ENCODE measurements at regions not wholly inside any gene's neighbourhood (a gene's known extent, or its start where the extent isn't known, plus 50 kb on each side); places are given as distances from the start of the nearest gene placed in this dataset.

DNA sequence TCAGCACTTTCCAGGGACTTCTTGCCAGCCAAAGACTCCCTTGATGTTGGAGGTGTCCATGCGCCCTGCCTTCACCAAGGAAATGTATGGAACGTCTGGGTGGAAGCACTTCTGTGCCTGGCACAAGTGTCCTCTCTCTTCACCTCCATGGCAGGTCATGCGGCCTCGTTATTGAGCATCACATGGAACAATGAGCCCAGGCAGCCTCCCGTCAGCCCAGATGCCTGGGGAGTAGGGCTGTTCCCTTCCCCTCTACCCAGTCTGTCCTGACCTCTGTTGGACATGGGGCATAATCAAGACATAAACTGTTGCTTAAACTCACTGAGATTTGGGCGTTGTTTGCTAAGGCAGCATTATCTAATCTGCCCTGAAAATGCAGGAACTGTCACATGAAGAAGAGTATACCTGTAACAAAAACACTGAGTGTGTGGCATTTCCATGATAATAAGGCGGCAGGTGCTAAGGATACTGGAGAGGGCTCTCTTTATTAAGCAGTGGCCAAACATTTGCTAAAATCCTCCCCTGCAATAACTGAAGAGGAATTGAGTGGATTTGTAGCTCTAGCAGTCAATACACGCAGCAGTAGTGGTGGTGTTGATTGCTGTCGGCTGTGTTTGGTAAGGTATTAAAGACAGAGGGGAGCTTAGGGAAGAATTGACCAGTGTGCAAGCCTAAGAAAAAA is 338.2 kb upstream of the ATP10A start:
- H3K4me1 Mint-ChIP-seq (ENCODE audit: low read depth, unreplicated experiment) = no peaks in the 10 kb centered on the region
- no peaks in the 10 kb centered on the region for H3K36me3 Mint-ChIP-seq (ENCODE audit: insufficient read depth, unreplicated experiment)
- no peak overlapping the region for H3K27ac Mint-ChIP-seq (ENCODE audit: unreplicated experiment)
- CTCF ChIA-PET = no interaction called here
- BruUV-seq (replicated peaks) = no TSS peak
- H3K27me3 Mint-ChIP-seq (ENCODE audit: unreplicated experiment) = no peaks in the 10 kb centered on the region
- TF ChIP-seq, protein P1, sequence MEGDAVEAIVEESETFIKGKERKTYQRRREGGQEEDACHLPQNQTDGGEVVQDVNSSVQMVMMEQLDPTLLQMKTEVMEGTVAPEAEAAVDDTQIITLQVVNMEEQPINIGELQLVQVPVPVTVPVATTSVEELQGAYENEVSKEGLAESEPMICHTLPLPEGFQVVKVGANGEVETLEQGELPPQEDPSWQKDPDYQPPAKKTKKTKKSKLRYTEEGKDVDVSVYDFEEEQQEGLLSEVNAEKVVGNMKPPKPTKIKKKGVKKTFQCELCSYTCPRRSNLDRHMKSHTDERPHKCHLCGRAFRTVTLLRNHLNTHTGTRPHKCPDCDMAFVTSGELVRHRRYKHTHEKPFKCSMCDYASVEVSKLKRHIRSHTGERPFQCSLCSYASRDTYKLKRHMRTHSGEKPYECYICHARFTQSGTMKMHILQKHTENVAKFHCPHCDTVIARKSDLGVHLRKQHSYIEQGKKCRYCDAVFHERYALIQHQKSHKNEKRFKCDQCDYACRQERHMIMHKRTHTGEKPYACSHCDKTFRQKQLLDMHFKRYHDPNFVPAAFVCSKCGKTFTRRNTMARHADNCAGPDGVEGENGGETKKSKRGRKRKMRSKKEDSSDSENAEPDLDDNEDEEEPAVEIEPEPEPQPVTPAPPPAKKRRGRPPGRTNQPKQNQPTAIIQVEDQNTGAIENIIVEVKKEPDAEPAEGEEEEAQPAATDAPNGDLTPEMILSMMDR (IDR thresholded peaks at IDR 0.05; ENCODE audit: unreplicated experiment) = no peak
- no peak overlapping the region for H3K4me3 Mint-ChIP-seq (ENCODE audit: low read depth, unreplicated experiment)
- no peaks in the 10 kb centered on the region for H3K9me3 Mint-ChIP-seq (ENCODE audit: low read depth, unreplicated experiment)
- intact Hi-C loops (cut with micrococcal nuclease; ENCODE audit: unreplicated experiment) = no loop called here
- DNase-seq = no peak

DNA sequence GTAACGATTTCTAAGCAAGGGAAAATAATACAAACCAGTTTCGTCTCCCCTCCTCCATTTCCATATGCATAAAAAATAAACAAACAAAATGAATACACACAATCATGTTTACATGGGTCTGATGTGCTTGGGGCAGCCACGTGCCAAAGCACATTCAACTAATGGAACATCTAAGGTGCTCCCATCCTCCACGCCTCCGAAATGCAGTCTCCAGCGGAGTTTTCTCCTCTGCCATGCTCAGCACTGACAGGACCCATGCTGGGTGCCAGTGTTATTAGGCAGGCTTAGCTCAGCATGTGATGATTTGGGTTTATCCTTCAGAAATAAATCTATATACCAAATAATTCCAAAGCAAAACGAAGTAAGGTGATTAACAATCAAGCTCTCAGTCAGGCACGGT is 337.3 kb upstream of the ATP10A start:
- Mint-ChIP-seq H3K9me3 (ENCODE audit: low read depth, unreplicated experiment) (no peaks in the 10 kb centered on the region), H3K27me3 (ENCODE audit: unreplicated experiment) (no peaks in the 10 kb centered on the region)

DNA sequence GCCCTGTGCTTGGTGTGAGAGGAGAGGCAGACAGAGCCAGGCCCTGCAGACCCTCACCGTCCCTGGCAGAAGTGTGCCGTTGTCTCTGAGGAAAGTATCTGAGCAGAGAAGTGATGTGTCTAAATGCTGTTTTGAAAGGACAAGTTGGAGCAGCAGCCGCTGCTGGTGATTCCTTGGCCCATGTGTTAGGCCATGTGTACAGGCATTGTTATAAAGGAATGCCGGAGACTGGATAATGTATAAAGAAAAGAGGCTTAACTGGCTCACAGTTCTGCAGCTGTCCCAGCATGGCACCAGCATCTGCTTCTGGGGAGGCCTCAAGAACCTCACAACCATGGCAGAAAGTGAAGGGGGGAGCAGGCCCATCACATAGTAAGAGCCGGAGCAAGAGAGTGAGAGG is 334.6 kb upstream of the ATP10A start:
- intact Hi-C loops (cut with micrococcal nuclease; ENCODE audit: unreplicated experiment) = no loop called here
- CTCF ChIA-PET = no interaction called here
- no TSS peak for BruUV-seq (replicated peaks)
- Mint-ChIP-seq H3K27ac (ENCODE audit: unreplicated experiment) (no peak overlapping the region), H3K4me3 (ENCODE audit: low read depth, unreplicated experiment) (no peak overlapping the region), H3K27me3 (ENCODE audit: unreplicated experiment) (no peaks in the 10 kb centered on the region), H3K4me1 (ENCODE audit: low read depth, unreplicated experiment) (no peaks in the 10 kb centered on the region), H3K9me3 (ENCODE audit: low read depth, unreplicated experiment) (no peaks in the 10 kb centered on the region), H3K36me3 (ENCODE audit: insufficient read depth, unreplicated experiment) (no peaks in the 10 kb centered on the region)
- TF ChIP-seq, protein P1 (IDR thresholded peaks at IDR 0.05; ENCODE audit: unreplicated experiment) = no peak
- DNase-seq = no peak

More for the DNA sequence above, 337.3 kb upstream of the ATP10A start:
- CTCF ChIA-PET = no interaction called here
- no TSS peak for BruUV-seq (replicated peaks)
- no peaks in the 10 kb centered on the region for H3K36me3 Mint-ChIP-seq (ENCODE audit: insufficient read depth, unreplicated experiment)
- H3K4me1 Mint-ChIP-seq (ENCODE audit: low read depth, unreplicated experiment) = no peaks in the 10 kb centered on the region
- no peak overlapping the region for H3K27ac Mint-ChIP-seq (ENCODE audit: unreplicated experiment)
- TF ChIP-seq, protein P1 (IDR thresholded peaks at IDR 0.05; ENCODE audit: unreplicated experiment) = no peak
- DNase-seq = no peak
- intact Hi-C loops (cut with micrococcal nuclease; ENCODE audit: unreplicated experiment) = no loop called here
- no peak overlapping the region for H3K4me3 Mint-ChIP-seq (ENCODE audit: low read depth, unreplicated experiment)

DNA sequence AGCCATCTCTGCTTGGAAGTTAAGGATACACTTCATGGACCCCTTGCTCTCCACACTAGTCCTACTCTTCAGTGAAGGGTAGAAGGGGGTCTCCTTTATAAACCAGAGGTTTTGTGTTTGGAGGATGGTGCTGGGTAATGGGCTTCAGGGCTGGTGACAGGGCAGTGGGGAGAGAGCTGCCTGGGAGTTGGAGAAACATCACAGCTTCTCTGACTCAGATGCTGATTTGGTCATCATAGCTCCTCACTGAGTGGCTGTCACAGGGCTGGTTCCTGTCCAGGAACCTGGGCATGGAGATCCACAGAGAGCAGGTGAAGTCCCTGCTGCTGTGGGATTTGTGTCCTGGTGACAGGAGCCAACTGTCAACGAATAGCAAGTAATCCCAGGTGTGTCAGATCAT is 333.9 kb upstream of the ATP10A start:
- H3K36me3 Mint-ChIP-seq (ENCODE audit: insufficient read depth, unreplicated experiment) = no peaks in the 10 kb centered on the region
- DNase-seq = no peak
- no TSS peak for BruUV-seq (replicated peaks)
- H3K27ac Mint-ChIP-seq (ENCODE audit: unreplicated experiment) = no peak overlapping the region
- CTCF ChIA-PET = no interaction called here
- intact Hi-C loops (cut with micrococcal nuclease; ENCODE audit: unreplicated experiment) = no loop called here
- no peaks in the 10 kb centered on the region for H3K4me1 Mint-ChIP-seq (ENCODE audit: low read depth, unreplicated experiment)
- TF ChIP-seq, protein P1 (IDR thresholded peaks at IDR 0.05; ENCODE audit: unreplicated experiment) = no peak
- no peaks in the 10 kb centered on the region for H3K9me3 Mint-ChIP-seq (ENCODE audit: low read depth, unreplicated experiment)
- no peaks in the 10 kb centered on the region for H3K27me3 Mint-ChIP-seq (ENCODE audit: unreplicated experiment)
- no peak overlapping the region for H3K4me3 Mint-ChIP-seq (ENCODE audit: low read depth, unreplicated experiment)

All from Calu3 (cell line).